B cell (primary cell): ENCODE measurements at regions not wholly inside any gene's neighbourhood (a gene's known extent, or its start where the extent isn't known, plus 50 kb on each side); places are given as distances from the start of the nearest gene placed in this dataset.

Experiments used
- ATAC-seq: fragments of 200-7000 bp; cut with Tn5 transposase; one replicate; pipeline ENCODE4 v1.10.0; 2021; ENCODE audit warnings: low read depth, mild to moderate bottlenecking, moderate number of reproducible peaks, moderate library complexity
- CTCF ChIA-PET: fragments of 350-600 bp; sonication (Branson Sonifier 250); formaldehyde crosslinking; loops from one replicate; lab custom pipeline; 2021; ENCODE audit warnings: antibody characterized with exemption, inconsistent platforms; lab: Charles Lee
- POLR2A ChIA-PET: fragments of 350-600 bp; sonication (Branson Sonifier 250); formaldehyde crosslinking; loops from one replicate; lab custom pipeline; 2021; ENCODE audit warnings: antibody characterized with exemption; lab: Charles Lee
- DNase-seq: peaks from one replicate; pipeline ENCODE4 v3.0.0; 2013
- H2AFZ ChIP-seq: 2 replicates; pipeline ENCODE4 v1.6.1; 2012; ENCODE audit warnings: mild to moderate bottlenecking, low read depth, low read length; ENCODE audit not compliant: insufficient read depth, poor library complexity, severe bottlenecking
- H3K27ac ChIP-seq, 2 donors: 1 replicate in 1 of 2; 2 replicates in 1 of 2; pipeline ENCODE4 v1.5.1; 2012 to 2013; ENCODE audit warnings: low read length in 2 of 2, mild to moderate bottlenecking in 2 of 2, moderate library complexity in 1 of 2
- H3K27me3 ChIP-seq, 4 experiments: fragments of 200-600 bp in 1 of 4; sonication (generic) in 1 of 4; replicated peaks in 1 of 4; 1 replicate in 2 of 4; 2 replicates in 2 of 4; pipeline versions ENCODE4 v1.6.1 to v1.7.0; 2013 to 2016; ENCODE audit warnings: low read length in 3 of 4, mild to moderate bottlenecking in 2 of 4, mixed read lengths in 1 of 4, moderate library complexity in 1 of 4; ENCODE audit not compliant: insufficient read depth in 4 of 4, control insufficient read depth in 3 of 4; ENCODE audit errors: control extremely low read depth in 1 of 4
- H3K36me3 ChIP-seq, 2 experiments: replicated peaks in 1 of 2; 1 replicate in 1 of 2; 2 replicates in 1 of 2; pipeline versions ENCODE4 v1.6.1 to v1.7.1; 2013; ENCODE audit warnings: low read length in 1 of 2; ENCODE audit not compliant: insufficient read depth in 2 of 2, control insufficient read depth in 1 of 2; ENCODE audit errors: control extremely low read depth in 1 of 2, extremely low read depth in 1 of 2
- H3K4me1 ChIP-seq, 2 donors: fragments of 200-600 bp in 1 of 2; sonication (generic) in 1 of 2; 1 replicate in 1 of 2; 2 replicates in 1 of 2; pipeline versions ENCODE4 v1.5.1 to v1.6.1; 2013 to 2017; ENCODE audit warnings: low read length in 2 of 2; ENCODE audit not compliant: control insufficient read depth in 2 of 2, insufficient read depth in 2 of 2
- H3K4me2 ChIP-seq: replicated peaks from 2 replicates; pipeline ENCODE3; 2012; ENCODE audit warnings: mild to moderate bottlenecking, low read depth, low read length; ENCODE audit not compliant: poor library complexity, severe bottlenecking
- H3K4me3 ChIP-seq, 5 experiments: fragments of 200-600 bp in 1 of 5; sonication (generic) in 1 of 5; 1 replicate in 3 of 5; 2 replicates in 2 of 5; pipeline versions ENCODE4 v1.5.1 to v1.7.0; 2011 to 2016; ENCODE audit warnings: low read length in 4 of 5, mild to moderate bottlenecking in 4 of 5, low read depth in 2 of 5, control low read depth in 1 of 5, moderate library complexity in 1 of 5; ENCODE audit not compliant: insufficient read depth in 1 of 5; ENCODE audit errors: control extremely low read depth in 1 of 5, extremely low read depth in 1 of 5
- H3K79me2 ChIP-seq: fragments of 200-600 bp; sonication (generic); one replicate; pipeline ENCODE4 v1.6.0; 2016; ENCODE audit warnings: low read length; ENCODE audit not compliant: control insufficient read depth, insufficient read depth
- H3K9ac ChIP-seq: fragments of 200-600 bp; sonication (generic); 2 replicates; pipeline ENCODE4 v1.6.1; 2017; ENCODE audit warnings: mild to moderate bottlenecking, low read length, moderate library complexity
- H3K9me3 ChIP-seq, 3 donors: one replicate each; pipeline versions ENCODE4 v1.6.1 to v1.7.1; 2013; ENCODE audit warnings: low read length in 2 of 3; ENCODE audit not compliant: control insufficient read depth in 2 of 3, insufficient read depth in 1 of 3; ENCODE audit errors: control extremely low read depth in 1 of 3
- H4K20me1 ChIP-seq: 2 replicates; pipeline ENCODE4 v1.6.0; 2012; ENCODE audit warnings: mild to moderate bottlenecking, low read length; ENCODE audit not compliant: insufficient read depth, control insufficient read depth, poor library complexity, severe bottlenecking
- H3K27ac Mint-ChIP-seq: one replicate; pipeline ENCODE4 v1.8.0; 2021; ENCODE audit warnings: mixed read lengths
- H3K27me3 Mint-ChIP-seq: one replicate; pipeline ENCODE4 v1.8.0; 2021; ENCODE audit warnings: mixed read lengths
- H3K4me1 Mint-ChIP-seq: one replicate; pipeline ENCODE4 v1.8.0; 2021; ENCODE audit warnings: mixed read lengths
- H3K4me3 Mint-ChIP-seq: one replicate; pipeline ENCODE4 v1.8.0; 2021; ENCODE audit warnings: mixed read lengths
- H3K9me3 Mint-ChIP-seq: one replicate; pipeline ENCODE4 v1.8.0; 2022; ENCODE audit warnings: mixed read lengths; ENCODE audit not compliant: insufficient read depth
- CTCF ChIP-seq: fragments of 200-600 bp; IDR thresholded peaks from one replicate; pipeline ENCODE4 v1.8.0; 2022; ENCODE audit warnings: antibody characterized with exemption, mild to moderate bottlenecking
- EZH2 ChIP-seq: IDR thresholded peaks from 2 replicates; pipeline ENCODE4 v1.6.1; 2012; ENCODE audit warnings: borderline replicate concordance, low read depth, mild to moderate bottlenecking, moderate library complexity, low read length; ENCODE audit not compliant: insufficient read depth, poor library complexity, severe bottlenecking
- WGBS: methylation state at CpG from one replicate; pipeline ENCODE4 v1.1.5; 2013; ENCODE audit warnings: missing lambda C conversion rate; ENCODE audit not compliant: insufficient coverage; 5-methylcytosine and 5-hydroxymethylcytosine counted together
- intact Hi-C: fragments of 100-400 bp; cut with micrococcal nuclease; formaldehyde crosslinking; loops from one replicate; pipeline ENCODE4 v1.10.0; 2022

GRCh38 chr9:27732494-27732893 lies 159.2 kb upstream of the C9orf72 start:
- peaks cover 2% of the 10 kb centered on the region for H3K9me3 Mint-ChIP-seq
- no peaks in the 10 kb centered on the region for H3K4me1 ChIP-seq
- H3K9ac ChIP-seq = no peak overlapping the region
- H3K36me3 ChIP-seq = no peaks in the 10 kb centered on the region
- H3K4me3 ChIP-seq = no peak overlapping the region
- H3K79me2 ChIP-seq = no peaks in the 10 kb centered on the region
- H3K4me2 ChIP-seq = no peak overlapping the region
- DNase-seq (no peak), ATAC-seq (no peak)
- CTCF ChIA-PET = no interaction called here
- peaks cover 3% of the 10 kb centered on the region for H3K27me3 Mint-ChIP-seq
- no peak overlapping the region for H3K27ac Mint-ChIP-seq
- intact Hi-C loops = no loop called here
- H3K9me3 ChIP-seq = no peaks in the 10 kb centered on the region
- H3K4me1 Mint-ChIP-seq = no peaks in the 10 kb centered on the region
- no peak overlapping the region for H3K27ac ChIP-seq
- H3K27me3 ChIP-seq = no peaks in the 10 kb centered on the region
- no peak overlapping the region for H3K4me3 Mint-ChIP-seq
- H2AFZ ChIP-seq = no peak overlapping the region
- WGBS = 67% methylated on average over 1 of the region's 1 CpG
- POLR2A ChIA-PET = no interaction called here
- no peaks in the 10 kb centered on the region for H4K20me1 ChIP-seq
- TF ChIP-seq EZH2 (no peak), CTCF (no peak)

- no peak overlapping the region for H2AFZ ChIP-seq
- Mint-ChIP-seq H3K4me3 (no peak overlapping the region), H3K4me1 (no peaks in the 10 kb centered on the region), H3K27ac (no peak overlapping the region), H3K27me3 (peaks cover 28% of the 10 kb centered on the region), H3K9me3 (peaks cover 5% of the 10 kb centered on the region)
- no peak overlapping the region for H3K27ac ChIP-seq
- H3K9ac ChIP-seq = no peak overlapping the region
- no peaks in the 10 kb centered on the region for H3K79me2 ChIP-seq
- no peak overlapping the region for H3K4me3 ChIP-seq
- H3K9me3 ChIP-seq = peaks cover 0 to 9% (median 0%) of the 10 kb centered on the region in 3 donors
- ATAC-seq (no peak), DNase-seq (no peak)
- H4K20me1 ChIP-seq = no peaks in the 10 kb centered on the region
- ChIA-PET POLR2A (no interaction called here), CTCF (no interaction called here)
- H3K4me2 ChIP-seq = no peak overlapping the region
- TF ChIP-seq EZH2 (no peak), CTCF (no peak)
- no CpG with 5 or more reads among the region's 1 CpG for WGBS
- H3K27me3 ChIP-seq = peaks cover 0 to 3% (median 0%) of the 10 kb centered on the region in 4 experiments
- H3K36me3 ChIP-seq = no peaks in the 10 kb centered on the region
- intact Hi-C loops = no loop called here
- no peaks in the 10 kb centered on the region for H3K4me1 ChIP-seq
Measured at GRCh38 chr9:27743490-27743889, 170.2 kb upstream of the C9orf72 start.
